ENCODE measurements at regions not wholly inside any gene's neighbourhood (a gene's known extent, or its start where the extent isn't known, plus 50 kb on each side); places are given as distances from the start of the nearest gene placed in this dataset.

GRCh38 chr11:10920875-10921274, 63.0 kb upstream of the ZBED5 start:
- no peak for DNase-seq

- peak in 1 of 2 donors; percentile 35 for DNase-seq
These were observed 62.4 kb upstream of the ZBED5 start for GRCh38 chr11:10920205-10920604.

DNA sequence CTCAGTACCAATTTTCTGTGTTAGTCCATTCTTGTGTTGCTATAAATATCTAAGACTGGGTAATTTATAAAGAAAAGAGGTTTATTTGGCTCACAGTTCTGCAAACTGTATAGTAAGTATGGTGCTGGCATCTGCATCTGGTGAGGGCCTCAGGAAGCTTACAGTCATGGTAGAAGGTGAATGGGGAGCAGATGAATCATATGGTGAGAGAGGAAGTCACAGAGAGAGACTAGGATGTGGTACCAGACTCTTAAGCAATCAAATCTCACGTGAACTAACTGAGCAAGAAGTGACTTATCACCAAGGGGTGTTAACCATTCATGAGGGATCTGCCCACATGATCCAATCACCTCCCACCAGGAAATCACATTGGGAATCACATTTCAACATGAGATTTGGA, 60.8 kb upstream of the ZBED5 start:
- peak in 1 of 2 donors; percentile 14 for DNase-seq

DNA sequence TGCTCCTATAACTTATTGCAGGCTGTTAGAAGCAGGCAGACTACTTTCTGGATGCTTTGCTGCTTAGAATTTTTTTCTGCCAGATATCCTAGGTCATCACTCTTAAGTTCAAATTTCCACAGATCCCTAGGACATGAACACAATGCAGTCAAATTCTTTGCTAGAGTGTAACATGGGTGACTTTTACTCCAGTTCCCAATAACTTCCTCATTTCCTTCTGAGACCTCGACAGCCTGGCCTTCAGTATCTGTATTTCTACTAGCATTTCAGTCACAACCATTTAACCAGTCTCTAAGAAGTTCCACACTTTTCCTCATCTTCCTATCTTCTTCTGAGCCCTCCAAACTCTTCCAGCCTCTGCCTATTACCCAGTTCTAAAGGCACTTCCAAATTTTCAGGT, 60.4 kb upstream of the ZBED5 start:
- no peak for DNase-seq

DNA sequence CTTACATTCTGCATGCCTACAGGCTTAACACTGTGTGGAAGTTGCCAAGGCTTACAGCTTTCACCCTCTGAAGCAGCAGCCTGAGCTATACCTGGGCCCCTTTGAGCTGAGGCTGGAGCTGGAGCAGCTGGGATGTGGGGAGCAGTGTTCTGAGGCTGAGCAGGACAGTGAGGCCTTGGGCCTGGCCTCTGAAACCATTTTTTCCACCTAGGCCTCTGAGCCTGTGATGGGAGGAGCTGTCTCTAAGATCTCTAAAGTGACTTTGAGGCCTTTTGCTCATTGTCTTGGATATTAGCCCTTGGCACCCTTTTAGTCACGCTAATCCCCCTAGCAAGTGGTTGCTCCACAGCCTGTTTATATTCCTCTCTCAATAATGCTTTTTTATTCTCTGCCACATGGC, 59.9 kb upstream of the ZBED5 start:
- DNase-seq: no peak

DNA sequence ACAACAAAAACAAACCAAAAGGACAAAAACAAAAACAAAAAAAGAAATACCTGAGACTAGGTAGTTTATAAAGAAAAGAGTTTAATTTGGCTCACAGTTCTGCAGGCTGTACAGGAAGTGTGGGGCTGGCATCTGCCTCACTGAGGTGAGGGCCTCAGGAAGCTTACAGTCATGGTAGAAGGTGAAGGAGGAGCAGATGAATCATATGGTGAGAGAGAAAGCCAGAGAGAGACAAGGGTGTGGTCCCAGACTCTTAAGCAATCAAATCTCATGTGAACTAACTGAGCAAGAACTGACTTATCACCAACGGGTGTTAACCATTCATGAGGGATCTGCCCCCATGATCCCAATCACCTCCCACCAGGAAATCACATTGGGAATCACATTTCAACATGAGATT, 58.8 kb upstream of the ZBED5 start:
- no peak for DNase-seq

GRCh38 chr11:10914050-10914449, 56.2 kb upstream of the ZBED5 start:
- no peak for DNase-seq

- DNase-seq: no peak
These were observed 55.2 kb upstream of the ZBED5 start for GRCh38 chr11:10913075-10913474.

GRCh38 chr11:10911907-10912306, 54.1 kb upstream of the ZBED5 start:
- no peak for DNase-seq

- DNase-seq: no peak
These were observed 51.5 kb upstream of the ZBED5 start for GRCh38 chr11:10909141-10909883.

DNA sequence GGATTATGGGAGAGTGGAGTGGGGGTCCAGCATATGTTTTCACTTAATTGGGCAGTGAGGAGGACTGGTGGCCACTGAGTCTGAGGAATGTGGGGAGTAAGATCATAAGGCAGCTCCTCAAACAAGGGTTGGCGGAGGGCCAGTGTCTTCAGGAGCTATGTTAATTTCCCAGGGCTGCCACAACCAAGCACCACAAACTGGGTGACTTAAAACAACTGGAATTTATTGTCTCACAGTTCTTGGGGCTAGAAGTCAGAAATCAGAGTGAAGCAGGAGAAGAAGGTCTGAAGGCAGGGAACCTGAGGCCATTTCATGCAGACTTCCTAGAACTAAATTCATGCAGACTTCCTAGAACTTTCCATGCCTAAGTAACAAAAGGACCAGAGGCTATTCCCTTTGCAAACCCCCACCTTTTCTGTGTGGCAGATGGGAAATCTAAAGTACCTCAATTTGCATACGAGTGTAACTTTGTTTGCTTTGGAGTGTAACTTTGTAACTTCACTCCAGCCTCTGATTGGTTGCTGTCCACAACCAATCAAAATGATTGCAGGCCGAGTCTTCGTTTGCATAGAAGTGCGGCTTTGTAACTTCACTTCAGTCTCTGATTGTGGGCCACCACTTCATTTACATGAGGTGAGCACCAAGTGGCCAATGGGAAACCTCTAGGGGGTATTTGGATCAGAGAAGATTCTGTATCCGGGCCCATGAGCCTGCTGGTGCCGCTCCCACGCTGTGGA, 50.5 kb upstream of the ZBED5 start:
- DNase-seq: no peak

Measured in bone marrow (tissue), 2 donors.